Skeletal muscle tissue (tissue), 3 donors: ENCODE measurements at regions not wholly inside any gene's neighbourhood (a gene's known extent, or its start where the extent isn't known, plus 50 kb on each side); places are given as distances from the start of the nearest gene placed in this dataset.
"Not testable (repeated sequence)": the region's sequence is repeated elsewhere in the genome, so short reads cannot be mapped to it uniquely, and the experiment has no call there.

Experiments used
- H3K27ac ChIP-seq: one replicate; pipeline ENCODE4 v1.7.0; 2013; ENCODE audit warnings: mild to moderate bottlenecking, low read depth, low read length, inconsistent platforms
- H3K27me3 ChIP-seq, 3 donors: one replicate each; pipeline ENCODE4 v1.7.0; 2013; ENCODE audit warnings: low read length in 3 of 3; ENCODE audit not compliant: control insufficient read depth in 3 of 3, insufficient read depth in 3 of 3
- H3K36me3 ChIP-seq, 3 donors: one replicate each; pipeline ENCODE4 v1.7.0; 2013; ENCODE audit warnings: low read length in 3 of 3; ENCODE audit not compliant: control insufficient read depth in 3 of 3, insufficient read depth in 3 of 3
- H3K4me1 ChIP-seq, 3 donors: one replicate each; pipeline ENCODE4 v1.7.0; 2013; ENCODE audit warnings: low read length in 3 of 3, mild to moderate bottlenecking in 3 of 3; ENCODE audit not compliant: control insufficient read depth in 3 of 3, insufficient read depth in 3 of 3
- H3K4me3 ChIP-seq, 3 donors: one replicate each; pipeline ENCODE4 v1.7.0; 2013; ENCODE audit warnings: low read length in 3 of 3
- H3K9ac ChIP-seq, 3 donors: one replicate each; pipeline ENCODE4 v1.7.0; 2013; ENCODE audit warnings: low read length in 3 of 3, mild to moderate bottlenecking in 3 of 3, moderate library complexity in 2 of 3, low read depth in 1 of 3
- H3K9me3 ChIP-seq, 3 donors: one replicate each; pipeline ENCODE4 v1.7.0; 2013; ENCODE audit warnings: low read length in 3 of 3; ENCODE audit not compliant: control insufficient read depth in 3 of 3
- donor health status: Osteomylitis.

DNA sequence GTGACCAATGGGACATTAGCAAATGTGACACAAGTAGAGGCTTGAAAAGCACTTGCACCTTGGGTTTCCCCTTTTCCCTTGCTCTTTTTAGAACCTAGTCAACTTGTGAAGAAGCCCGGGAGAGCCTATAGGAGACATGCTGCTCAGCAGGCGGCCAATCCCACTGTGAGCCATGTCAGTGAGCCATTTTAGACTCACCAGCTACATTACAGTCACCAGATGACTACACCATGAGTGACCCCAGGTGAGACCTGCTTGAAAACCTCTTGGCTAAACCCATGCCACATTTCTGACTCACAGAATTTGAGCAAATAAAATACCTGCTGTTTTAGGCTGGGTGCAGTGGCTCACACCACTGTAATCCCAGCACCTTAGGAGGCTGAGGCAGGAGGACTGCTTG lies 317.5 kb downstream of the KLF12 start:
- H3K27ac ChIP-seq: no peak overlapping the region
- H3K9ac ChIP-seq: no peak overlapping the region
- no peak overlapping the region for H3K4me3 ChIP-seq
- H3K9me3 ChIP-seq: no peaks in the 10 kb centered on the region
- no peaks in the 10 kb centered on the region for H3K4me1 ChIP-seq
- no peaks in the 10 kb centered on the region for H3K27me3 ChIP-seq
- peaks cover 0 to 2% (median 0%) of the 10 kb centered on the region in 3 donors for H3K36me3 ChIP-seq

DNA sequence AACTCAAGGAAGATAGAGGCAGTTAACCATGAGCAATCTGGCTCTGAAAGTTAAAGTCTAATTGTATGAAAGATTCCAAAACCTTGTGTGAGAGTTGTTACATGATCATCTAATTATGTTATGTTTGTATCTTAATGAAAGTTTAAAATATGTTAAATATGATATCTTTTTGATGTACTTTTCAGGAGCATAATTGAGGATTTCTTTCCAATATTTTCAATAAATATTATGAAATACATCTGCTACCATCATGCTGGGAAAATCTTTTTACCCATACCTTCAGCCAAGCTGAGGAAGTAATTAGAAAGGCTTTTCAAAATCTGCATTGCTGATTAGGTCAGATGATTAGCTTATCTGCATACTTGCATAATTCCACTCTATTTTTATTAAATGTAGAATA lies 318.4 kb downstream of the KLF12 start:
- Histone ChIP-seq H3K4me3 (no peak overlapping the region), H3K27me3 (no peaks in the 10 kb centered on the region), H3K36me3 (peaks cover 0 to 2% (median 0%) of the 10 kb centered on the region in 3 donors), H3K4me1 (no peaks in the 10 kb centered on the region), H3K27ac (no peak overlapping the region), H3K9ac (no peak overlapping the region), H3K9me3 (no peaks in the 10 kb centered on the region)

DNA sequence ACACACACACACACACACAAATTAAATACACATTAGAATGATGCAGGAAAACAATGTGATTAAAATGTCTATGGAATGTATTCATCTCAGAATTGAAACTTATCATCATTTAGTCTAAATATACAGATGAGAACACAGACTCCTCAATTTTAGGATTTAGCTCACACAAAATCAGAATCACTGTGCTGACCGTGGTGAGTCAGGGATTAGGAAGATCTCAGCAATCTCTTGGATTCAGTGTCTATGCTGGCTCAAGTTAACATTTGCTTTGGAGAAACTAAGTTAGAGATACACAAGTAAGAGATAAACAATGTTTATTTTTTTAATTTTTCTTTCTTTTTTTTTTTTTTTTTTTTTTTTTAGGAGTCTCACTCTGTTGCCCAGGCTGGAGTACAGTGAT lies 323.6 kb downstream of the KLF12 start:
- Histone ChIP-seq H3K27ac (no peak overlapping the region), H3K4me3 (no peak overlapping the region), H3K9ac (no peak overlapping the region), H3K36me3 (no peaks in the 10 kb centered on the region), H3K4me1 (no peaks in the 10 kb centered on the region), H3K9me3 (no peaks in the 10 kb centered on the region), H3K27me3 (no peaks in the 10 kb centered on the region)

DNA sequence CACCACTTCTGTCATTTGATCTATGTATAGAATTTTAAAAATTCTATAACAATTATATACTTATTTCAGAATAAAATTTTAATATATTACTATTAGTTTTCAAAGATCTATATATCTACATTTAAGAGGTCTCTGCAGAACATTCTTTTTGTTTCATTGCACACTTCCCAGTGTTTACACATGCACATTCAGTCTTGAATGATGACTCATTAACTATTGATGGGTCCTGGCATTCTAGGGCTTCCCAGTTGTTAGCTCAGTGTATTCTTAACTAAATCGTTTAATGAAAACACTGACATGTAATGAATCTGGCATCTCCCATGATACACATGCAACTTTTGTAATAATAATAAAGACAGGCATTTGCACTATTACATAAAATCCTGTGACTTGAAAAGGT lies 324.6 kb downstream of the KLF12 start:
- Histone ChIP-seq H3K9me3 (no peaks in the 10 kb centered on the region), H3K36me3 (no peaks in the 10 kb centered on the region), H3K9ac (no peak overlapping the region)

DNA sequence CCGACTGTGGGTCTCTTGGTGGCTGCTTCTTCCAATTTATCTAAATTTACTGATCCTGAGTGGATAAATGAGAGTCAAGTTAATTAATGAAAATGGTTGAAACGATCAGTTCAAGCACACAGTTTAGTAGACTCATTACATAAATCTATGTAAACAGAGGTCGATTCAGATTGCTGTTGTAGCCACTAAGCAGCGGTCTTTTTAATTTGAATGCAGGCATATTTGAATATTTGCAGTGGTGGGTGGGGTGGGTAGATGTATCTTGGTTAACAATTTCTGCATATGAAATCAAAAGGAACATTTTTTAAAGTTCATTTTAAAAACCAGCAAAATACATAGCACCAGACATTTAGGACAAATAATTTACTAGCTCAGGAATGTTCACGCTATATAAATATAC lies 325.9 kb downstream of the KLF12 start:
- Histone ChIP-seq H3K9me3 (no peaks in the 10 kb centered on the region), H3K27me3 (no peaks in the 10 kb centered on the region), H3K4me3 (no peak overlapping the region), H3K9ac (no peak overlapping the region), H3K27ac (no peak overlapping the region), H3K36me3 (peaks cover 0 to under 1% (median 0%) of the 10 kb centered on the region in 3 donors), H3K4me1 (peaks cover 0 to 2% (median 0%) of the 10 kb centered on the region in 3 donors)

More for the DNA sequence above, 324.6 kb downstream of the KLF12 start:
- H3K27ac ChIP-seq: no peak overlapping the region
- H3K27me3 ChIP-seq: no peaks in the 10 kb centered on the region
- H3K4me1 ChIP-seq: no peaks in the 10 kb centered on the region
- no peak overlapping the region for H3K4me3 ChIP-seq

DNA sequence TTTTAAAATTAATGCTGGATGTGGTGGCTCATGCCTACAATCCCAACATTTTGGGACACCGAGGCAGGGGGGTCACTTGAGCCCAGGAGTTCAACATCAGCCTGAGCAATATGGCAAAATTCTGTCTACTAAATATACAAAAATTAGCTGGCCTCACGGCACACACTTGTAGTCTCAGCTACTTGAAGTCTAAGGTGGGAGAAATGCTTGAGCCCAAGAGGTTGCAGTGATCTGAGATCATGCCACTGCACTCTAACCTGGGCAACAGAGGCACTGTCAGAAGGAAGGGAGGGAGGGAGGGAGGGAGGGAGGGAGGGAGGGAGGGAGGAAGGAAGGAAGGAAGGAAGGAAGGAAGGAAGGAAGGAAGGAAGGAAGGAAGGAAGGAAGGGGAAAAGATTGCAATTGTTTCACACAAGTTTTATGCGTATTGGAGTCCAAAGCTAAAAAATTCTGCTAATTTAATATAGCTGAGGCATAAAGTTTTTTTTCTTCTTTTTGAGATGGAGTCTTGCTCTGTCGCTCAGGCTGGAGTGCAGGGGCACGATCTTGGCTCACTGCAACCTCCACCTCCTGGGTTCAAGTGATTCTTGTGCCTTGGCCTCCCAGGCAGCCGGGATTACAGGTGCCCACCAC lies 328.8 kb downstream of the KLF12 start:
- not testable (repeated sequence) for H3K36me3 ChIP-seq, H3K4me3 ChIP-seq, H3K27ac ChIP-seq, H3K9me3 ChIP-seq, H3K4me1 ChIP-seq, H3K9ac ChIP-seq, H3K27me3 ChIP-seq

DNA sequence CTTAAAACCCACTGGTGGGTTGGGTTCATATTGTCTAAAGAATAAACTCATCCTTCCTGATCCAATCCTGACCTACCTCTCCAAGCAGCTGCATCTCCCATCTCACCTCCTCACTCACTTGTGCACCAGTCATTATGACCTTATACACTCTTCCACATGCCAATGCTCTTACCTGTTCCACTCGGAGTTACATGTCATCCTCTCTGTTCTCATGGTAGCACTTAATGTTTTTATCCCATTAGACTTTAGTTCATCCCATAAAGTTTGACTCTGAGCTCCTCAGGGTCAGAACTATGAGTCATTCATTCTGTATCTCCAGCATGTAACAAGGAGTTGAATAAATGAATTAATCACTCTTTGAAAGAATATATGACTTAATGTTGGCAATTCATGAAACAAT lies 330.2 kb downstream of the KLF12 start:
- H3K9ac ChIP-seq: no peak overlapping the region
- no peak overlapping the region for H3K27ac ChIP-seq
- H3K27me3 ChIP-seq: no peaks in the 10 kb centered on the region
- peaks cover 0 to 3% (median 0%) of the 10 kb centered on the region in 3 donors for H3K36me3 ChIP-seq
- no peak overlapping the region for H3K4me3 ChIP-seq
- H3K9me3 ChIP-seq: no peaks in the 10 kb centered on the region
- peaks cover 0 to 2% (median 0%) of the 10 kb centered on the region in 3 donors for H3K4me1 ChIP-seq

DNA sequence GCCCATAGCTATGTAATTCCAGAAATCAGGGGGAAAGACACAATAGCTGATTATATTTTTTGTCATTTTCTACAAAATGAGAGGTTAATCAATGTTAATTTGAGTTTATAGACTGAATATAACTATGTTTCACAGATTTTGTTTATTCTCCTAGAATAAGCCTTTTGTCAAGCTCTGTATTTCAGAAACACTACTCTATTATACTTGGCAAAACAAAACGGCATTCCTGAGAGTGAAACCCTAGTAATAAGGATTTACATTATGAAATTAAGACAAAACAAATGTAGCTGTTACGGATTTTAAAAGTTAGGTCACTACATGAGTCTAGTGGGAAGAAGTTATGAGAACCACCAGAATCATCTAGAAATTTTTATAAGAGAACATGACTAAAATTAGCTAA lies 334.2 kb downstream of the KLF12 start:
- no peak overlapping the region for H3K9ac ChIP-seq

DNA sequence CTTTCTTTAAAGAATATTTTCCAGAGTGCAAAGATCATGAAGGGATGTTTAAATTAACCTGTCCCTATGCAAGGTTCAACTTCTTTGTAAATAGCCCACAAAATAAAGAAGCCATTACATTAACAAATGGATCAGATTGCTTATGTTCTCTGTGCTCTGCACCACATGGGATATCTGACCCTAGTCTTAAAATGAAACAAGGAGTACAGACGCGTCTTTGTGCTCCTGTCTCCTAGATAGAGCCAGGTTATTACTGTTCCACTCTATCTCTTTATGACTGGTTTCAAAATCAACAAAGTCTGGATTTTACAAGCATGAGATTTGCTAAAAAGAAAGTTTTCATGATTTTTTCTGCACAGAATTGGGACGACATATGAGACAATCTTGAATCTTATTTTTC lies 339.4 kb downstream of the KLF12 start:
- Histone ChIP-seq H3K9me3 (no peaks in the 10 kb centered on the region), H3K27ac (no peak overlapping the region), H3K9ac (no peak overlapping the region), H3K4me1 (no peaks in the 10 kb centered on the region), H3K4me3 (no peak overlapping the region), H3K36me3 (peaks cover 0 to 2% (median 0%) of the 10 kb centered on the region in 3 donors), H3K27me3 (no peaks in the 10 kb centered on the region)

More for the DNA sequence above, 334.2 kb downstream of the KLF12 start:
- Histone ChIP-seq H3K4me1 (peaks cover 0 to 2% (median 0%) of the 10 kb centered on the region in 3 donors), H3K4me3 (no peak overlapping the region), H3K27ac (no peak overlapping the region), H3K9me3 (no peaks in the 10 kb centered on the region), H3K36me3 (peaks cover 0 to 3% (median 0%) of the 10 kb centered on the region in 3 donors), H3K27me3 (no peaks in the 10 kb centered on the region)

DNA sequence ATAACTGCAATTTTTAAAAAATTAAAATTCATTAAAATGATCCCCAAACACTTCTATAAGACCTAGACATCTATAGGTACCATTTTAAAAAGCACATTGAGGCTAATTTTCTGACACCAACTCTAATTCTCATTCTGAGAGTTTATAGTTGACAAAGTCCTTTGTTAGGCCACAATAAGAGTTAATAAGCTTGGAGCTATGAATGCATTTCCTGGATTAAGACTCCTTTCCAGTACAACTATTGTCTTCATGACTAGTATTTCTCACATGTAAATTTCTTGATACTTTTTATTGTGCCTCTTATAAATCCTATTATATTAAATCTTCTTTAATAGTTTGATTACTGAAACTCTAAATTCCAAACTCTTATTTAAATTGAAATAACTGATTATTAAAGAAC lies 340.8 kb downstream of the KLF12 start:
- Histone ChIP-seq H3K27me3 (no peaks in the 10 kb centered on the region), H3K27ac (no peak overlapping the region), H3K4me3 (no peak overlapping the region), H3K9ac (no peak overlapping the region), H3K9me3 (no peaks in the 10 kb centered on the region), H3K4me1 (no peaks in the 10 kb centered on the region), H3K36me3 (no peaks in the 10 kb centered on the region)
